HPDE6-E6E7 (cell line): ENCODE measurements at regions not wholly inside any gene's neighbourhood (a gene's known extent, or its start where the extent isn't known, plus 50 kb on each side); places are given as distances from the start of the nearest gene placed in this dataset.
"Not testable (repeated sequence)": the region's sequence is repeated elsewhere in the genome, so short reads cannot be mapped to it uniquely, and the experiment has no call there.

ENCODE experiments used
- DNase-seq: peaks from one replicate; pipeline ENCODE4 v3.0.0; 2011; ENCODE audit warnings: missing footprints; ENCODE audit errors: extremely low spot score

DNA sequence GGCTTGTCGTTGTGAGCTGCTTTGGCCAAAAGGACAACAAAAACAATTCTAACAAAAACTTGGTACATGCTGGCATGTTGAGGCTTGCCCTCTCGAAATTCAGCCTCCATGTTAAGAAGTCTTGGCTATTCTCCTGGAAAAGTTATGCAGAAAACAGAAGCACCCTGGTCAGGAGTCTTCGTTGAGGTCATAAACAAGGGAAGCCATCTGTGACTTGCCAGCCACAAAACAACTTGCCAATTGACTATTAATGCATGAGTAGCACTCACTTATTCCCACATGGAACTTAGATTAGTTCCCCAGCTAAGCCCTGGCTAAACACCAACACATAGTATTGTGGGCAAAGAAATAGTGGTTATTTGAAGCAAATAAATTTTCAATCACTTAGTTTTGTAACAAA, 521.0 kb upstream of the CHD1 start:
- DNase-seq, result no peak

DNA sequence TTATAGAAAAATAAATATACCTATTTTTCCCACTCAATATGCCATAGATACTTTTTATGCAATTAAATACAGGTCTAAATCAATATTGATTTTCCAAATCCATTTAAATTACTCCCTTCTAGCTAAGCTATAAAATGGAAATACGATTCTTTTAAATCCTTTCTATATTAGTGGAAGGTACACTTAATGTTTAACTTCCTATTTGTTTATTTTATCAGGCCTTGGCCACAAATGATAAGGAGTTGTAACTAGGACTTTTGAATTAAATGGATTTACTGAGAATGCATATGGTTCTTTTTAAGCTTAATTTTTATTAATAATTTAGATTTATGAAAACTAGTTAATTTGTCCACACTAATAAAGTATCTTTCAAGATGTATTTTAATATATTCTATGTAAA, 517.0 kb upstream of the CHD1 start:
- DNase-seq, result no peak

DNA sequence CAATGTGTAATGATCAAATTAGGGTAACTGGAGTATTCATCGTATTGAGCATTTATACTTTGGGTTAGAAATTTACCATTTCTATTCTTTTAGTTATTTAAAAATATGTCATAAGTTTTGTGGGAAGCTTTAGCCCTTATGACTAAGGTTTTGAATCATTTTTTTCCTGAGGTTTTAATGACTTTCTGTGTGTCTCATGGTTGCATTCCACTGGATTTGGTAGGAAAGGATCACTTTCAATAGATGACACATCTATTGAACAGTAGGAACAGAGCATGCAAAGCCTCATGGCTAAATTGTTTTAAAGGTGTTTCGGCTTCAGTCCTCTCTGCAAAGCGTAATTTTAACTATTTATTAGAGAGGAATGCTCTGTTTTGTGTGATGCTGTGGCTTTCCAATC, 512.4 kb upstream of the CHD1 start:
- no peak for DNase-seq

DNA sequence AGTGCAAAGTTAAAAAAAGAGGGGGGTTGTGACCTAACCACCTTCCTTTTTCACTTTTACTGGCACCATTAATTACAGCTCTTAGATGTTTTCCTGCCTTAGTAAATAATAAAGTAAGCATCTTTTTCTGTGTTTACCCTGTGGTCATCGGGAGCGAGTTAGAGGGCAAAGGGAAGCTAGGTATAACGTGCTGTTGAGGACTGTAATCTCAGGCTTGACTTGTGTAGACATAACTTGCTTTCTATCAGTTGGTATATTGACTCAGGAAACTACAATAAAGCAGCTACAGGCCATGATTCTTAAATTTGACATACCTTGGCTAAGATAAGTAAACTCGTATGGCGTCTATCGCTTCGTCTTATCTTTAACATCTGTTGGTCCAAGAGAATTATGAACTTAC, 509.8 kb upstream of the CHD1 start:
- DNase-seq, result no peak

DNA sequence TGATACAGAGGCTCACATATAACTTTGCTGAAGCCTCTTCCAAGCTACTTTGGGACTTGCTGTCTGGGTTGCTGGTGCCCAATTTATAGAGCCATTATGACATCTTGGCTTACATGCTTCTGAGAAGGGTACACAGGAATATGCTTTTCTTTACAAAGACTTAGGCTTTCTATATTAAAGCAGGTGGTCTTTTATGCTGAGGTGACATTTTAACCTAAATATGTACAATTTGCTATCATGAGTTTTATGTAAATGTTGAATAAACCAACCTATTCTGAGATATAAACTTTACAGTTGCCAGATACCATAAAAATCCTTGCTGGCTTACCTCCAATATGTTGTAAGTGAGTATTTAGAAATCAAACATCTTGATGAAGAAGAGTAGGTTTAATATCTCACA, 509.2 kb upstream of the CHD1 start:
- DNase-seq, result no peak

DNA sequence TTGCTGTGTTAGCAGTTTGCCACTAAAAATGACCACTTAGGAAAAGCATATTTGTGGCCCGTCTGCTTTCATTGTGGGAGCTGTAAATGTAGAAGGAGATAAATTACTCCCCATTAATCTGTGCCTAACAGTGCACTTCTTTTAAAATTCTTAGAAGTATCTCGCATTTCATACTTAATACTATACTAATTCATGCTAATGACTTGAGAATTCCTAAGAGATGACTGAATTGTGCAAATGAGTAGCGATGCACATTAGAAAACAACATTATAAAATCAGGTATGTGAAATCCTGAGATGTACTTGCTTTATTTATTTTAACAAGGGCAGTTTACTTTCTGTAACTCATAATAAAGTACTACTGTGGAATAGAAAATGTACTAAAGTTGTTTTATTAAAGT, 494.6 kb upstream of the CHD1 start:
- not testable (repeated sequence) for DNase-seq

DNA sequence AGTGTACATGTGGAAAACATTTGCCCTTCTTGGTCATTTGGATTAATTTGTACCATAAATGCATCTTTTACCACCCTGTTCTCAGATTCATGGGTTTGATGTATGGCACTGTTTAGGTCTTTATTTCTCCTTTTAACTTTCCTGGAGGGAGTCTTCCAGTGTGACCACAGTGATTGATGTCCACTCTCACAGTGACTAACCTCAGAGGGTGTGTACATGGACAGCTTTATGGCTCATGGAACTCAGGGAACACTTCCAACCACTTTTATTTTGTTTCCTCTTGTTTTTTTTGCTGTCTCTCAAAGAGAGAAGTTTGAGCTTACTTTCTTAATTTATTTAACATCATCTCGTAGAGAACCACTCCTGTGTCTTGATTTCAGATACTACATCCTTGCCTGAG, 489.8 kb upstream of the CHD1 start:
- not testable (repeated sequence) for DNase-seq

DNA sequence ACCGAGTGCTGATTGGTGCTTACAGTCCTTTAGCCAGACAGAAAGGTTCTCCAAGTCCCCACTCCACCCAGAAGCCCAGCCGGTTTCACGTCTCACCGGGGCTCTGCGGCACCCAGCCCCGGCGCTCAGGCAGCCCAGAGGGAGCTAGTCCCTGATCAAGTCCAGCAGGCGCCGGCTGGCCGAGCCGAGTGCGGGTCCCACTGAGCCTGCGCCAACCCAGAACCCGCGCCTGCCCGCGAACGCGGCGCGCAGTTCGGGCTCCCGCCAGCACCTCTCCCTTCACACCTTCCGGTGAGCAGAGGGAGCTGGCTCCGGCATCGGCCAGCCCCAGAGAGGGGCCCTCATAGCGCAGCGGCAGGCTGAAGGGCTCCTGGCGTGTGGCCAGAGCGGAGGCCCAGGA, 481.6 kb upstream of the CHD1 start:
- DNase-seq, result not testable (repeated sequence)

DNA sequence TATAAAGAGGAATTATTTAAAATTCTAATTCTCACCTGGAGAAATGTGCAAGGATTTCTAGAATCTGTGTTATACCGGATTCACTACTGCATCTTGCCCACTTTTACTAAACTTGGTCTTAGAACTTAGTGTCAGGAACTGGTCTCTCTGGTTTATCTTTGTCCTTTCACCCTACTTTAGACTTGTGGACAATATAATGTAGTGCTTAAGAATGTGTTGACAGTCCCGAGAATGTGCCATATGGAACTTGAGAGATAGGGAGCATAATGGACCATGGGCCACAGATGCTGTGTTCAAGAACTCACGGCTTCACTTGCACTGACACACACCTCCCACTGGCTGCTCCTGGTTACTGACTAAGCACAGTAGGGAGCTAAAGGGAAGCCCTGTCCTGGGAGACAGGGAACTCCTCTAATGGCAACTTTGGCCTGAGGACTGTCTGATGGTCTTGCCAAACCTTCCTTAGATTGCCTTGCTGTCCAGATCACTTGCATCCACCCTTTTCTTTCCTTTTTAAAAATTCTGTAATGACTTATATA, 476.0 kb upstream of the CHD1 start:
- DNase-seq, result not testable (repeated sequence)

DNA sequence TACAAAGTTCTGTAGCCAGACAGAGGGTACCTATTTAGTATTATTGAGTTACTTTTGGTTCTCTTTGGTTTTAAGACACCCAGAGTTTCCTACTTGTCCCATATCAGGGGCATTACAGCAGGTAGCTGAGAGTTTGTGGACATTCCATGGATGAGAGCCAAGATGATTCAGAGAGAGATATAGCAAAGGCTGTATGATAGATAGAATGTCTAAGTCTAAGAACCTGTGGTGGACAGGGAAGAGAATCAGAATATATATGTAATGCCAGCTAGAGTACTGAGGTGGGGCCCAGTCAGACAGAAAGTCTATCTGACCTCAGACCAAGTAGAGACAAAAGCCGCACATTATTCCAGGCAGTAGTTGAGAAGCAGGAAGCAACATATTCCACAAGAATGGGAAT, 471.8 kb upstream of the CHD1 start:
- not testable (repeated sequence) for DNase-seq

DNA sequence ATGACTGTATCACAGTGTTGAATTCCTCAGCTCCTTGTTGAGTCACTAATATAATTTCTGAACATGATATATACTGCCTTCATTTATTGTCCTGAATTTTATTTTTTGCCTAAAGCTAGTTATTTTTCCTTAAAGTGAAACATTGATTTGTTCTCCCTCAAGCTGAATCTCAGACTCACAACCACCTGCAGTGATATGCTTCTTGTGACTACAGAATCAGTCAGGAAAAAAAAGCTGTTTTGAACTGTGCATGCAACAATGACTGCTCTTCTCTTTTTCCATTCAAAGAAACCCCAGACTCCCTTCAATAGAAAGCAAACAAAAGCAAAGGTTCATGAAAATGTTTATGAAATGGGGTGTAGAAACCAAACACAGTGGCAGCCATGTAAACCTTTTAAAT, 470.2 kb upstream of the CHD1 start:
- no peak for DNase-seq

DNA sequence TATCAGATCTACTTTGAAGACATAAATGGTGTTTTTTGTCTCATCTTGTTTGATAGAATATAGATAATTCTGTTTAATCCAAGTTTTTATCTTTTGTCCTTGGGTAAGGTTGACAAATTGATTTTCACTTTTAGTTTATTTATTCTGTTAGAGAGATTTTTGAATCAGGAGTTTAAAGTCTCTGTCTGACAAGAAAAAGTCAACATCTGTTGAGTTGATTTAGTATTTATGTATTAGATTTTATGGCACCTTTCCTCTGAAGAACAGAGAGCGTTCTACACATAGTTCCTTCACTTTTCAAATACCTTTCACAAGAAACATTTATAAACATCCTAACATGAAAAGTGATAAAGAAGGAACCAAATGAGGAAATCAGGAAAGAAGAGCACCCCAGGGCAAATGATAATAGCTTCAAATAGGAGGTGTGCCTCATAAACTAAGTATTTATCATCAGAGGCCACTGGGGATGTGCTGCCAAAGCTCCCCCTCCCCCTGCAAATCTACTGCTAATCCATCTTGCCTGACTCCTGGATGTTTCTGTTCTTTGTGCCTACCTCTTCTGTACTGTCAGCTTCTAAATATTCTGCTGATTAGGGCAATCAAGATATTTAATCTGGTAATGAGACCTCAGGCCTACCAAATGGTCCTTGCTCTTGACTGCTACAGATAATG, 457.7 kb upstream of the CHD1 start:
- DNase-seq, result no peak

DNA sequence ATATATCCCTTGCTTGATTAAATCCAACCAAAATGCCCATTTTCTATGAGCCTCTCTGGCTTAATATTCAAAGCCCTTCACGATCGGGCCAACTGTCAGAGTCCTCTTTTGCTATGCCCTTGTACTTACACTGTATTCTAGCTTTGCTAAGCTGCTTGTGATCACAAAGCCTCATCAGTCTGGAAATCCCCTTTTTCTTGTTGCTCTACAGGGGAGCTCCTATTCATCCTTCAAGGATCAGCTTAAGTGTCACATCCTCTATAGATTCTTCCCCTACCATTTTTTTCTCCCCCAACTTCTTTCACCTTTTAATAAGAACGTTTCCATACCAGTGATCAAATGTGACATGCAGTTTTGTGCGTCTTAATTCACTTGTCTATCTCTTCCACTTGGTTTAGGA, 450.4 kb upstream of the CHD1 start:
- no peak for DNase-seq

DNA sequence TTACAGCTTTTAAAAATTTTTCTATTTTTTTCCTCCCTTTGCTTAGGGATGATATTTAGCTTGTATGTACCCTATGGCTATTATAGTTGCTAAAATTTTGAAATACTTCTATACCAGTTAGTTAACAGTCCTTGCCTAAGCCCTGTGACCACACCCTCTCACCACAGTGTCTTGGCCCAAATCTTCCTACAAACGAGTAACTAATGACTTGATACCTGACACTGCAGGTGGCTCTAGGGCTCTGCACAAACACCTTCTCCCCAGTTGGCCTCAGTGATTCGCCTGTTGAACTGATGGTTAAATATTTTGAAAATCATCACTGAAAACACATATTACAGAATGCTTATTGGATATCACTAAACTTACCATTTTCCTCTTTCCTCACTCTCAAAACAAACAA, 449.6 kb upstream of the CHD1 start:
- no peak for DNase-seq

DNA sequence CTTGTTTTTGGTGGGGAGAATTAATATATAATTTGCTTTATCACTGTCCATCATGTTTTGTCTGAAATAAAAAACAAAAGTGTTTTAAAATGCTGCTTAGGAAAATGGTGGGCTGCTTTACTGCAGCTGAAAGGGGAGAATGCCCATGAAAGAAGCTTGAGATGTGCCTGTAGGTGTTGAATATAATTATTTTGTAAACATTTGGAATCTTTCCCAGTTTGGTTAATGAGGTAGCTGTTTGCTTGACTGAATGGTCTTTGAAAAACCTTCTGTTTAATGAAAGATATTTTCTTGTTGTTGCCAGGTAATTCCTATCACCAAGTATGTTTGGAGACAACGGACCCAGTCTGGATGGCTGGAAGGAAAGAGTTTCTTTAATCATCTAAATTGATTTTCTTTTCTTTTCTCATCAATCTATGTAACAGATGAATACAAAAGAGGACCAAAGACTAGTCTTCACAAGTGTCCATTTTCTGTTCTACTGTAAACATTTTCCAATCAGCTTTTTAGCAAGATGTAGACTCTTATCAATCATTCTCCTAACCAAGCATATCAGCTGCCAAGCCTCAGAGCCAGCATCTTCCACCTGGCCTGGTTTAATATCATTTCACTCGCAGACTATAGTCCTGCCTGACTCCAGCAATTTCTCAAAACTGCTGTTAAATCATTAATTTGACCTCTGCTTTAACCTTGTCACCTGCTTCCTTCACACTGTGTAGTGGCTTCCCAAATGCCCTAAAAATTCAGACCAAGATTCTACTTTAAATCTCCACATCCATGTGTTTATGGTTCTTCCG, 441.2 kb upstream of the CHD1 start:
- DNase-seq, result no peak

DNA sequence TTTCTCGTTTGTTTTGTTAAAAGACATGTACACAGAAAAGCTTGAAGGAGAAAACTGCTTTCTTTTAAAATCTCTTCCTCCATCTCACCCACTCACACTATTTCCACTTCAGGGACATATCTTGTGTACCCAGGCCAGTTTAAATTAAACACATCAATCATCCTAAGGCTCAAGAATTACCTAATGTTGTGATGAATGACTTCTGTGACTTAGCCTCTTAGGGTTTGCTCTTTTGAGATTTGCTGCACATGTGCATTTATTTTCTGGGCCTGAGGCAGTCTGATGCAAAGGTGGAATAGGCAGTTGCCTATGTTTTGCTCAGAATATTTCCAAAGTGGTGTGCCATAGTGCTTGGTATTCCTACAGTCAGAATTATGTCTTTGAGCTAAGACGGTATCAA, 439.9 kb upstream of the CHD1 start:
- no peak for DNase-seq

DNA sequence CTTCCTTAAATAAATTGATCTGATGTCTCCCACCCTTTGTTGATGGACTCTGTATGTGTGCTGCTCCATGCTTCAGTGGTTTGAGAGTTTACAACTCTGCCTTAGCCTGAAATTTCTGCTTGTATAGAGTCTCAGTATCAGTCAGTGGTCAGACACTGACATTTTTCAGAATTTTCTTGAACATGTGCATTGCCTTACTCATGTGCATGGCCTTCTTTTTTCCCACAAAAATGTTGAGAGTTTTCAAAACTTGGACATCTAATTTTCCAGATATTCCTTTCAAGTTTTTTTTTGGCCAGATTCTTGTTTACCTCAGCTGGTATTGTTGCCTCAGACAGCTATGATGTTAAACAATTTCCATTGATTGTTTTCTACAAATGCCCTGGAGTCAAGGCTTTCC, 427.1 kb upstream of the CHD1 start:
- DNase-seq, result no peak

DNA sequence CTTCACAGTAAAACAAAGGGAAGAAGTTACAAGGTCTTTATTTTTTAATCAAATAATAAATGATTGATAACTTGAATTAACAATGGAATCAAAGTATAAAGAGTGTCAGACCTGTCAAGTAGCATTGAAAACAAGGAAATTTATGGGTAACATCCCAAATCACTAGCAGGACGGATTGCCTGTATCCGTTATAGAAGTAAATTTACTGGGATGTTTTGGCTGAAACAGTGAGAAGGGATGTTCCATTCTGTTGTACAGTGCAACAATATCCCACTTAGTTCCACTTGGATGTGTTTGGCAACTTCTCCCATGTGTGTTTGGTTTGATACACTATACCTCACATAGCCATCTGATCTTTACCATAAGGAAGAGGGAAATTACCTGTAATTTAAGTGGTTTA, 421.0 kb upstream of the CHD1 start:
- no peak for DNase-seq

DNA sequence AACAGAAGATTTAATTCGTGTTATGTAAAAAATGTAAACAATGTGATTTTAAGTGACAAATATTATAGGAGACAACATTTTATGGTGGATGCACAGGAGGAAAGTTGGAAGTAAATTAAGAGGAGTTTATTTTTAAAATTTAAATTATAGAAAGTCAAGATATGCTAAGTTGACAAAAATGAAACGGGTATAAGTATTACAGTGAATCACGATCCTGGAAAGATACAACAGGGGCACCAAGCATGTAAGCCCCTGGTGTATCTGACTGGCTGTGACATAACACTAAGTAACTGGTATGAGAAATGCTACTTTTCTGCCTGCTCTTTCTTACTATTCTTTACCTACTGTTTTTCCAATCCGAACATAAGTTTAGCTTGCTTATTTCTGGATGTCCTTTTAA, 419.8 kb upstream of the CHD1 start:
- no peak for DNase-seq

DNA sequence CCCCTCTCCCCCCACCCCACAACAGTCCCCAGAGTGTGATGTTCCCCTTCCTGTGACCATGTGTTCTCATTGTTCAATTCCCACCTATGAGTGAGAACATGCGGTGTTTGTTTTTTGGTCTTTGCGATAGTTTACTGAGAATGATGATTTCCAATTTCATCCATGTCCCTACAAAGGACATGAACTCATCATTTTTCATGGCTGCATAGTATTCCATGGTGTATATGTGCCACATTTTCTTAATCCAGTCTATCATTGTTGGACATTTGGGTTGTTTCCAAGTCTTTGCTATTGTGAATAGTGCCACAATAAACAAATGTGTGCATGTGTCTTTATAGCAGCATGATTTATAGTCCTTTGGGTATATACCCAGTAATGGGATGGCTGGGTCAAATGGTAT, 411.0 kb upstream of the CHD1 start:
- not testable (repeated sequence) for DNase-seq

DNA sequence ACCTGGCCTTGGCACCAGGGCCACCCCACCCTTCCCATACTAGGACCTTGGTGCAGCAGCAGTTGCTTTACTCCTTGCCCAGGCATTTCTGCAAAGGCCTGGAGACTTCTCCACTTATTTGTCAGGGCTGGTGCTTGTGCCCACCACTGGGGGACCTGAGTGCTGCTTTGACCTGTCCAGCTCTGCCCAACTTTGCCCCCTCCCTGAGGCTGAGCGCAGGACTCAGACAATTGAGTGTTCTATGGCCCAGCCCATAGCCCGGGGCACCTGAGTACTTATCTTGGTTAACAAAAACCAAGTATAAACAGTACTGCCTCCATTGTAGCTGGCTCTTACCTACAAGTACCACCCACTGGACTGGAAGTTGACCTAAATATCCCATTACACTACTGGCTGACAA, 406.1 kb upstream of the CHD1 start:
- DNase-seq, result no peak

DNA sequence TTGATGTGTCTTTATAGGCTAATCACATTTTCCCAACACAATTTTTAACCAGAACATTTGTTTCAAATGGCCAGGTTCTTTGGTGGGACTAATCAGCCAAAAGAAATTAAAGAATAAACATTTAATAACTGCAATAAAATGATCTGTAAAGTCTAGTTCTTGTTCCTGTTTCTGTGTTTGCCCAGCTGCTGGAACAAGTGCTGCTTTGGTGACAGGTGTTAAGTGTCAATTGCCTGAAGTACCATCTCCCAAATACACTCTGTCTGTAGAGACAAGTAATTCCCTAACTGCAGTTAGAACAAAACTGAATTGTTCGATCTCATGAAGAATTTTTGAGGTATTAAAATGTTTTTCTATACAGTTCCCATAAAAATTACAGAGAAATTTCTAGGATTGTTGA, 402.3 kb upstream of the CHD1 start:
- DNase-seq, result no peak

DNA sequence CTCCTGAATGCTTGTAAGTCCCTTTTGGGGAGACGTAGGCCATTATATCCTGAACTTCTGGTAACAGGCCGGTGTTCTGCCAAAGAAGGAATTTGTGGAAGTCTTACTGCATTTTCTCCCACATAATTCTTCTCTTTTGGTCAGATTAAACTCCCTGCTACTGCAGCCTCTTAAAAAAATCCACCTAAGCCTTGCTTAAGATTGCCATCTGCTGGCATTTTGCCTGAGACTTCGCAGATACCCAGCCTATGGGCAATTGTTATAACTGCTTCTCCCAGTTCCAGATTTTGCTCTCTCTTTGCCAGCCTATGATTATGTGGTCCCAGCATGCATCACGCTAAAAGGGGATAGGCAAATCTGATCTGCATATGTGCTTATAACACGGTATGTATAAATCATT, 391.6 kb upstream of the CHD1 start:
- DNase-seq, result no peak
